Suppressor macrophage treated with lipopolysaccharide for 1 hour (primary cell): ENCODE measurements at regions not wholly inside any gene's neighbourhood (a gene's known extent, or its start where the extent isn't known, plus 50 kb on each side); places are given as distances from the start of the nearest gene placed in this dataset.
"Not testable (repeated sequence)": the region's sequence is repeated elsewhere in the genome, so short reads cannot be mapped to it uniquely, and the experiment has no call there.

Experiments
- DNase-seq, 3 donors: peaks; one replicate each; pipeline ENCODE4 v3.0.0-alpha.2; 2020 to 2022

GRCh38 chr3:195634426-195635261, 50.9 kb upstream of the APOD start:
- DNase-seq = not testable (repeated sequence)
